ENCODE measurements at regions not wholly inside any gene's neighbourhood (a gene's known extent, or its start where the extent isn't known, plus 50 kb on each side); places are given as distances from the start of the nearest gene placed in this dataset.

GRCh38 chr20:22101606-22102005 lies 396.1 kb downstream of the PAX1 start:
- TF ChIP-seq, protein P1, sequence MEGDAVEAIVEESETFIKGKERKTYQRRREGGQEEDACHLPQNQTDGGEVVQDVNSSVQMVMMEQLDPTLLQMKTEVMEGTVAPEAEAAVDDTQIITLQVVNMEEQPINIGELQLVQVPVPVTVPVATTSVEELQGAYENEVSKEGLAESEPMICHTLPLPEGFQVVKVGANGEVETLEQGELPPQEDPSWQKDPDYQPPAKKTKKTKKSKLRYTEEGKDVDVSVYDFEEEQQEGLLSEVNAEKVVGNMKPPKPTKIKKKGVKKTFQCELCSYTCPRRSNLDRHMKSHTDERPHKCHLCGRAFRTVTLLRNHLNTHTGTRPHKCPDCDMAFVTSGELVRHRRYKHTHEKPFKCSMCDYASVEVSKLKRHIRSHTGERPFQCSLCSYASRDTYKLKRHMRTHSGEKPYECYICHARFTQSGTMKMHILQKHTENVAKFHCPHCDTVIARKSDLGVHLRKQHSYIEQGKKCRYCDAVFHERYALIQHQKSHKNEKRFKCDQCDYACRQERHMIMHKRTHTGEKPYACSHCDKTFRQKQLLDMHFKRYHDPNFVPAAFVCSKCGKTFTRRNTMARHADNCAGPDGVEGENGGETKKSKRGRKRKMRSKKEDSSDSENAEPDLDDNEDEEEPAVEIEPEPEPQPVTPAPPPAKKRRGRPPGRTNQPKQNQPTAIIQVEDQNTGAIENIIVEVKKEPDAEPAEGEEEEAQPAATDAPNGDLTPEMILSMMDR (IDR thresholded peaks at IDR 0.05), result no peak
- TF ChIP-seq POLR2A (IDR thresholded peaks at IDR 0.05), result no peak
